IMR-90 (cell line): ENCODE measurements at regions not wholly inside any gene's neighbourhood (a gene's known extent, or its start where the extent isn't known, plus 50 kb on each side); places are given as distances from the start of the nearest gene placed in this dataset.

Source experiments
- ATAC-seq: fragments of 200-7000 bp; cut with Tn5 transposase; 2 replicates; pipeline ENCODE4 v1.9.1; 2020; ENCODE audit warnings: low read depth, mild to moderate bottlenecking, moderate library complexity
- BruUV-seq: library from RNA; stranded (reverse); fragments of 400-500 nt; replicated peaks from 2 replicates; lab custom pipeline; 2021; lab: Mats Ljungman, UMichigan
- CTCF ChIA-PET: fragments of 300-600 bp; formaldehyde crosslinking; extraction: SDS; loops from one replicate; lab custom pipeline; 2021; ENCODE audit warnings: antibody characterized with exemption; lab: Yijun Ruan, JAX
- POLR2A ChIA-PET: fragments of 300-600 bp; sonication (Branson Sonifier 250); formaldehyde crosslinking; loops from one replicate; lab custom pipeline; 2022; ENCODE audit warnings: antibody characterized with exemption; ENCODE audit not compliant: unreplicated experiment; lab: Charles Lee
- DNase-seq: peaks from one replicate; pipeline ENCODE4 v3.0.0; 2013
- H2AFZ ChIP-seq: replicated peaks from 2 replicates; pipeline ENCODE3; 2013; ENCODE audit warnings: low read length, mild to moderate bottlenecking; ENCODE audit not compliant: poor library complexity
- H2AK5ac ChIP-seq: 2 replicates; pipeline ENCODE4 v1.6.1; 2013; ENCODE audit warnings: low read depth, low read length, inconsistent platforms
- H2AK9ac ChIP-seq: replicated peaks from 2 replicates; pipeline ENCODE3; 2013; ENCODE audit warnings: mild to moderate bottlenecking, low read depth, low read length, moderate library complexity; ENCODE audit not compliant: poor library complexity
- H2BK120ac ChIP-seq: 2 replicates; pipeline ENCODE4 v1.6.1; 2013; ENCODE audit warnings: low read depth, low read length, inconsistent platforms
- H2BK15ac ChIP-seq: 3 replicates; pipeline ENCODE4 v1.6.1; 2013; ENCODE audit warnings: low read depth, low read length, inconsistent platforms
- H2BK20ac ChIP-seq: 2 replicates; pipeline ENCODE4 v1.6.1; 2013; ENCODE audit warnings: low read depth, mild to moderate bottlenecking, inconsistent platforms, low read length, moderate library complexity
- H2BK5ac ChIP-seq: 2 replicates; pipeline ENCODE4 v1.6.1; 2013; ENCODE audit warnings: mild to moderate bottlenecking, low read depth, low read length, inconsistent platforms; ENCODE audit not compliant: poor library complexity, severe bottlenecking
- H3K14ac ChIP-seq: replicated peaks from 2 replicates; pipeline ENCODE4 v1.6.1; 2013; ENCODE audit warnings: low read depth, low read length, inconsistent platforms
- H3K18ac ChIP-seq: 2 replicates; pipeline ENCODE4 v1.6.1; 2013; ENCODE audit warnings: low read depth, low read length, control low read depth
- H3K23ac ChIP-seq: 2 replicates; pipeline ENCODE4 v1.6.1; 2013; ENCODE audit warnings: low read depth, low read length, inconsistent platforms
- H3K27ac ChIP-seq: 2 replicates; pipeline ENCODE4 v1.5.1; 2013; ENCODE audit warnings: mild to moderate bottlenecking, control low read depth, low read length; ENCODE audit not compliant: insufficient read depth
- H3K27me3 ChIP-seq: 2 replicates; pipeline ENCODE4 v1.6.1; 2013; ENCODE audit warnings: low read length; ENCODE audit not compliant: control insufficient read depth, insufficient read depth
- H3K36me3 ChIP-seq: 2 replicates; pipeline ENCODE4 v1.6.1; 2013; ENCODE audit warnings: low read length, mixed read lengths; ENCODE audit not compliant: control insufficient read depth, insufficient read depth
- H3K4ac ChIP-seq: 2 replicates; pipeline ENCODE4 v1.6.1; 2013; ENCODE audit warnings: low read depth, low read length, inconsistent platforms
- H3K4me1 ChIP-seq: 2 replicates; pipeline ENCODE4 v1.6.1; 2013; ENCODE audit warnings: low read length, mixed read lengths; ENCODE audit not compliant: control insufficient read depth, insufficient read depth
- H3K4me2 ChIP-seq: 2 replicates; pipeline ENCODE4 v1.6.1; 2013; ENCODE audit warnings: low read depth, mild to moderate bottlenecking, control low read depth, low read length, moderate library complexity
- H3K4me3 ChIP-seq: 2 replicates; pipeline ENCODE4 v1.5.1; 2013; ENCODE audit warnings: low read depth, mild to moderate bottlenecking, control low read depth, low read length, moderate library complexity; ENCODE audit not compliant: insufficient read depth
- H3K56ac ChIP-seq: 2 replicates; pipeline ENCODE4 v1.6.1; 2013; ENCODE audit warnings: low read length, inconsistent platforms; ENCODE audit not compliant: insufficient read depth; ENCODE audit errors: extremely low read depth
- H3K79me1 ChIP-seq, 2 experiments: 2 replicates each; pipeline ENCODE4 v1.6.1; 2013; ENCODE audit warnings: low read length in 2 of 2, inconsistent platforms in 1 of 2, low read depth in 1 of 2
- H3K9ac ChIP-seq: 2 replicates; pipeline ENCODE4 v1.6.1; 2013; ENCODE audit warnings: low read depth, low read length, control low read depth
- H3K9me1 ChIP-seq: 2 replicates; pipeline ENCODE4 v1.6.1; 2013; ENCODE audit warnings: low read length, inconsistent platforms; ENCODE audit not compliant: insufficient read depth
- H3K9me3 ChIP-seq: 2 replicates; pipeline ENCODE4 v1.6.1; 2013; ENCODE audit warnings: low read length; ENCODE audit not compliant: control insufficient read depth, insufficient read depth
- H4K20me1 ChIP-seq: 2 replicates; pipeline ENCODE4 v1.6.1; 2013; ENCODE audit warnings: low read length, inconsistent platforms; ENCODE audit not compliant: insufficient read depth
- H4K5ac ChIP-seq: 2 replicates; pipeline ENCODE4 v1.6.1; 2013; ENCODE audit warnings: mild to moderate bottlenecking, low read depth, low read length, control low read depth
- H4K8ac ChIP-seq, 2 experiments: 2 replicates each; pipeline ENCODE4 v1.6.1; 2013; ENCODE audit warnings: low read depth in 2 of 2, low read length in 2 of 2, control low read depth in 1 of 2, inconsistent platforms in 1 of 2
- H4K91ac ChIP-seq: 2 replicates; pipeline ENCODE4 v1.6.1; 2013; ENCODE audit warnings: low read depth, low read length, inconsistent platforms; ENCODE audit not compliant: insufficient read depth
- CHD1 ChIP-seq: IDR thresholded peaks from 2 replicates; pipeline ENCODE4 v1.6.1; 2012; ENCODE audit warnings: low read depth, low read length, improper control_type of control experiment
- MAFK ChIP-seq: IDR thresholded peaks from 2 replicates; pipeline ENCODE4 v1.6.1; 2012; ENCODE audit warnings: low read depth, low read length, improper control_type of control experiment
- RAD21 ChIP-seq: IDR thresholded peaks from 2 replicates; pipeline ENCODE4 v1.6.1; 2012; ENCODE audit warnings: low read length, improper control_type of control experiment
- WGBS, 2 experiments: methylation state at CpG; one replicate each; pipeline versions ENCODE4 v1.1.5 to v1.1.7; 2013; ENCODE audit warnings: missing lambda C conversion rate in 2 of 2; ENCODE audit not compliant: insufficient read length in 1 of 2; ENCODE audit errors: extremely low coverage in 2 of 2; 5-methylcytosine and 5-hydroxymethylcytosine counted together
- dilution Hi-C: fragments of 300-500 bp; cut with HindIII; formaldehyde crosslinking; loops from one replicate; pipeline ENCODE4 v1.14.3; 2018; ENCODE audit warnings: low sequenced_read_pairs; ENCODE audit not compliant: unreplicated experiment
- in situ Hi-C: fragments of 300-500 bp; cut with MboI; formaldehyde crosslinking; loops from 3 replicates; pipeline ENCODE4 v1.14.3; 2019; ENCODE audit warnings: low sequenced_read_pairs, inconsistent platforms, mixed read lengths
- intact Hi-C: fragments of 100-400 bp; cut with micrococcal nuclease; formaldehyde crosslinking; loops from 2 replicates; pipeline ENCODE4 v1.10.0; 2022
- TF ChIP-seq, protein P1 (sequence below): fragments of 150-350 bp; IDR thresholded peaks from 2 replicates; pipeline ENCODE4 v1.6.1; 2017; ENCODE audit warnings: mild to moderate bottlenecking, antibody characterized with exemption, low read length, low read depth
- TF ChIP-seq, protein P2 (sequence below): fragments of 150-350 bp; IDR thresholded peaks from 2 replicates; pipeline ENCODE4 v1.6.1; 2016; ENCODE audit warnings: low read depth, mild to moderate bottlenecking, low read length, moderate library complexity, borderline replicate concordance

DNA sequence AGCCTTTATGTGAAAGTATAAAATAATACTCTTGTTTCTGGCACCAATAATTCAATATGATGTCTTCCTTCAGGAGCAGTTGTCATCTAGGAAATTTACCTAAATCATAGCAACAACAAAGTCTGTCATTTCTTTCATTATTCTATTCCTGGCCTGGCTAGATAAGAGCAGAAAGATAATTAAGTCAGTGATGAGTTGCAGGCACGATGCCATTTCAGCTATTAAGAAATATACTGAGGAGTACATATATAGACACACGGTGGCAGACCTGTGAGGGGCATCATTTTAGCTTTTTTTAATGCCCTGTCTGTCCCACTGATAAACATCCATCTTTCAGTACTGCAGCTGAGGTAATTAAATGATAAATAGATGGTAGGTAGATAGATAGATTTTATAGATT, 756.1 kb upstream of the EPHA7 start:
- Histone ChIP-seq H3K4ac (no peak overlapping the region), H3K4me2 (no peak overlapping the region), H3K23ac (no peak overlapping the region), H3K27ac (no peak overlapping the region), H3K14ac (no peak overlapping the region), H2AFZ (no peak overlapping the region), H3K9ac (no peak overlapping the region), H3K79me1 (no peaks in the 10 kb centered on the region), H3K18ac (no peak overlapping the region), H2BK15ac (no peak overlapping the region), H2BK20ac (no peak overlapping the region), H4K8ac (no peak overlapping the region), H2AK9ac (no peak overlapping the region), H3K56ac (no peak overlapping the region), H2BK120ac (no peak overlapping the region), H3K4me3 (no peak overlapping the region), H4K20me1 (no peaks in the 10 kb centered on the region), H3K27me3 (no peaks in the 10 kb centered on the region), H2BK5ac (no peak overlapping the region), H3K4me1 (no peaks in the 10 kb centered on the region), H3K36me3 (no peaks in the 10 kb centered on the region), H3K9me3 (no peaks in the 10 kb centered on the region; the same call in 1 of the 2 replicates), H3K9me1 (no peaks in the 10 kb centered on the region), H2AK5ac (no peak overlapping the region), H4K91ac (no peak overlapping the region), H4K5ac (no peak overlapping the region)
- DNase-seq (no peak), ATAC-seq (no peak)
- TF ChIP-seq, protein P1, sequence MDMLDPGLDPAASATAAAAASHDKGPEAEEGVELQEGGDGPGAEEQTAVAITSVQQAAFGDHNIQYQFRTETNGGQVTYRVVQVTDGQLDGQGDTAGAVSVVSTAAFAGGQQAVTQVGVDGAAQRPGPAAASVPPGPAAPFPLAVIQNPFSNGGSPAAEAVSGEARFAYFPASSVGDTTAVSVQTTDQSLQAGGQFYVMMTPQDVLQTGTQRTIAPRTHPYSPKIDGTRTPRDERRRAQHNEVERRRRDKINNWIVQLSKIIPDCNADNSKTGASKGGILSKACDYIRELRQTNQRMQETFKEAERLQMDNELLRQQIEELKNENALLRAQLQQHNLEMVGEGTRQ = no peak
- no peak for TF ChIP-seq CHD1
- TF ChIP-seq, protein P2, sequence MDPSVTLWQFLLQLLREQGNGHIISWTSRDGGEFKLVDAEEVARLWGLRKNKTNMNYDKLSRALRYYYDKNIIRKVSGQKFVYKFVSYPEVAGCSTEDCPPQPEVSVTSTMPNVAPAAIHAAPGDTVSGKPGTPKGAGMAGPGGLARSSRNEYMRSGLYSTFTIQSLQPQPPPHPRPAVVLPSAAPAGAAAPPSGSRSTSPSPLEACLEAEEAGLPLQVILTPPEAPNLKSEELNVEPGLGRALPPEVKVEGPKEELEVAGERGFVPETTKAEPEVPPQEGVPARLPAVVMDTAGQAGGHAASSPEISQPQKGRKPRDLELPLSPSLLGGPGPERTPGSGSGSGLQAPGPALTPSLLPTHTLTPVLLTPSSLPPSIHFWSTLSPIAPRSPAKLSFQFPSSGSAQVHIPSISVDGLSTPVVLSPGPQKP = no peak
- TF ChIP-seq RAD21 = no peak
- no peak for TF ChIP-seq MAFK
- dilution Hi-C loops = no loop called here
- ChIA-PET CTCF (no interaction called here), POLR2A (no interaction called here)
- no TSS peak for BruUV-seq
- intact Hi-C loops = no loop called here
- no CpG with 5 or more reads among the region's 2 CpGs for WGBS, 2 experiments
- in situ Hi-C loops = no loop called here
